GM12872 (cell line): ENCODE measurements at regions not wholly inside any gene's neighbourhood (a gene's known extent, or its start where the extent isn't known, plus 50 kb on each side); places are given as distances from the start of the nearest gene placed in this dataset.

Experiments
- TF ChIP-seq, protein P1 (sequence below): IDR thresholded peaks from 3 replicates; pipeline ENCODE4 v1.5.1; 2011; ENCODE audit warnings: low read depth, mild to moderate bottlenecking, low read length, moderate library complexity; ENCODE audit not compliant: insufficient read depth

DNA sequence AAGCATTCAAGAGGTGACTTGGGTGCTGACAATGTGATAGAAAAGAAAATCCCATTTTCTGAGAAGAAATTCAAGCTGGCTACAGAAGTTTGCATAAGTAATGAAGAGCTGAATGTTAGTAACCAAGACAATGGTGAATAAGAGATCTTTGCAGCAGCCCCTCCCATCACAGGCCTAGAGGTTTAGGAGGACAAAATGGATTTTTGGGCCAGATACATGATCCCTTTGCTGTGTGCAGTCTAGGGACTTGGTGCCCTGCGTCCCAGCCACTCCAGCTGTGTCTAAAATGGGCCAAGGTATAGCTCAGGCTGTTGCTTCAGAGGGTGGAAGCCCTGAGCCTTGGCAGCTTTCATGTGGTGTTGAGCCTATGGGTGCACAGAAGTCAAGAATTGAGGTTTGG, 107.0 kb upstream of the EPHA5 start:
- TF ChIP-seq, protein P1, sequence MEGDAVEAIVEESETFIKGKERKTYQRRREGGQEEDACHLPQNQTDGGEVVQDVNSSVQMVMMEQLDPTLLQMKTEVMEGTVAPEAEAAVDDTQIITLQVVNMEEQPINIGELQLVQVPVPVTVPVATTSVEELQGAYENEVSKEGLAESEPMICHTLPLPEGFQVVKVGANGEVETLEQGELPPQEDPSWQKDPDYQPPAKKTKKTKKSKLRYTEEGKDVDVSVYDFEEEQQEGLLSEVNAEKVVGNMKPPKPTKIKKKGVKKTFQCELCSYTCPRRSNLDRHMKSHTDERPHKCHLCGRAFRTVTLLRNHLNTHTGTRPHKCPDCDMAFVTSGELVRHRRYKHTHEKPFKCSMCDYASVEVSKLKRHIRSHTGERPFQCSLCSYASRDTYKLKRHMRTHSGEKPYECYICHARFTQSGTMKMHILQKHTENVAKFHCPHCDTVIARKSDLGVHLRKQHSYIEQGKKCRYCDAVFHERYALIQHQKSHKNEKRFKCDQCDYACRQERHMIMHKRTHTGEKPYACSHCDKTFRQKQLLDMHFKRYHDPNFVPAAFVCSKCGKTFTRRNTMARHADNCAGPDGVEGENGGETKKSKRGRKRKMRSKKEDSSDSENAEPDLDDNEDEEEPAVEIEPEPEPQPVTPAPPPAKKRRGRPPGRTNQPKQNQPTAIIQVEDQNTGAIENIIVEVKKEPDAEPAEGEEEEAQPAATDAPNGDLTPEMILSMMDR = no peak

DNA sequence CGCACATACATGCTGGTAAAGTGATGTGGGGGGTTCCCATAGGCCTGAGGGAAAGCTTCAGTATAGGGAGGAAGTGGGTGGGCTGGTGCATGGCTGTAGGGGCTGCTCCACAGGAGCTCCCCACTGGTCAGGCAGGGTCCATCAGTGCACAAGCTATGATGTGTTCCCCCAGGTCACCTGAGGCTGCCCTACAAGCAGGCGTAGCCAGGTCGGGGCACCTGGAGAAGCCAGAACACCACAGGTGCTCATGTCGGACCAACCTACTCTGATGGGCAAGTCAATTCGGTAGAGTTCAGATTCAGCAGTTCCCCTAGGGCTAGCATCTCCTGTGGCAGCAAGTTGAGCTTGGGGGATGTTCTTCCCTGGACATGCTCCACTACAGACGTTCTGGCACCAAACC, 103.3 kb upstream of the EPHA5 start:
- TF ChIP-seq, protein P1 = no peak

DNA sequence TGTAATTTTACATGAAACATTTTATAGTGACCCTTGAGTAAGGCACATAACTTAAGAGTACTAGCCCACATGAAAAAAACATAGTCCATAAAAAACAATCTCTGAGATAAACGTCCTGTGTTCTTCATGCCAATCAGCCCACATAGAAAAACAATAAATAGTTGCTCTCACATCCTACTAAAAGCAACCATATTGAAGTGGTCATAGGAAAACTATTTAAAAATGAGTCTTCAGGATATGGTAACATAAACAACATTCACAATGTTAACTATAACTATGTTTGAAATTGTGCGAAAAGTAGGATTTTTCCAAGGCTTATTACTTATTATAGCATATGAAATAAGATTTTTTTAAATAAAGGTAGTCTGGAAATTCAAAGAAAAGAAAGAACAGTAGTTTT, 77.1 kb upstream of the EPHA5 start:
- TF ChIP-seq, protein P1 = no peak

DNA sequence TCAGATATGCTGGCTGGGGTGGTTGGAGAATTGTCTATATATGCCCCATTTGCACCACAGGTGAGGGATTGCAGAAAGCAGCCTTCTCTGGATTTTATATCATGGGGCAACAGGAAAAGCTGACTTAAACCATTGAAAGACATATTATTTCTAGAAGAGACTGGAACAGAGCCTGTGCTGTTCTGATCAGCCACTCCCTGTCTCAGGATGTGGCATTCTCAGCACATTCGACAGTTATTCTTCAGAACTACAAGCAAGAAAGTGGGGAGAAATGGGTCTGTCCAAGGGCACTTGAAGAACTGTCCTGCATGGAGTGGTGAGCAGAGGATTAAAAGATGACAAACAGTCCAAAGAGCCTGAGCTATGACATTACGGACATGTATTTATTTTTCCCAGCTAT, 67.8 kb upstream of the EPHA5 start:
- TF ChIP-seq, protein P1 = no peak

DNA sequence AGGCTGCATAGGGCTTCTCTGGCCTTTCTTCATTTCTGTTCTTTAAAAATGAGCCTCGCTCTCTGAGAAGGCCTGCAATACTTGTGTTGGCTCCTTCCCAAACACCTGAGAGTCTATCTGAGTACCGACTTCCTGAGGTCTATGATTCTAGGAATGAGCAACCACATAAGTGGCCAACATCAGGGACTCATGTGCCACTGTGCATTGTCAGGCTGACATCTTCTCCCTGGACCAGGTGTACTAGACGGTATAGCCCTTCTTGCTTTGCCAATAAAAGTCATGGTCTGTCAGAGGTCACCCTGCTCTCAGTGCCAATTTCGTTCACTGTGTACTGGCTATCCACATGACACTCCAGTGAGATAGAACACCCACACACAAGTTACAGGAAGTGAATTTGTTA, 67.4 kb upstream of the EPHA5 start:
- TF ChIP-seq, protein P1 = no peak

DNA sequence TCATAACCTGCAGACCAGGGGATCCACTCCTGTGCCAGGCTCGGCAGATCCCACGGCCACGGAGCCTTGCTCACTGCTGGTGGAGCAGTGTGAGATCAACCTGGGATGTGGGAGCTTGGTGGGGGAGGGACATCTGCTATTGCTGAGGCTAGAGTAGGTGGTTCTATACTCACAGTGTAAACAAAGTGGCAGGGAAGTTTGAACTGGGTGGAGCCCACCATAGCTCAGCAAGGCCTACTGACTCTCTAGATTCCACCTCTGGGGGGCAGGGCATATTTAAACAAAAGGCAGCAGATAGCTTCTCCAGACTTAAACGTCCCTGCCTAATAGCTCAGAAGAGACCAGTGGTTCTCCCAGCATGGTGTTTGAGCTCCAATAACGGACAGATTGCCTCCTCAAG, 54.7 kb upstream of the EPHA5 start:
- TF ChIP-seq, protein P1 = no peak
